SK-N-SH (cell line): ENCODE measurements at regions not wholly inside any gene's neighbourhood (a gene's known extent, or its start where the extent isn't known, plus 50 kb on each side); places are given as distances from the start of the nearest gene placed in this dataset.

Source experiments
- CTCF ChIA-PET: fragments of 300-600, 350-600 bp; formaldehyde crosslinking; extraction: SDS; loops from one replicate; lab custom pipeline; 2021; lab: Yijun Ruan, JAX
- POLR2A ChIA-PET: fragments of 350-600 bp; sonication (Branson Sonifier 250); formaldehyde crosslinking; extraction: SDS; loops from one replicate; lab custom pipeline; 2020; ENCODE audit warnings: antibody characterized with exemption, inconsistent platforms; lab: Yijun Ruan, JAX
- DNase-seq: peaks from one replicate; pipeline ENCODE4 v3.0.0; 2012
- H2AFZ ChIP-seq: fragments of 200-600 bp; sonication (generic); 2 replicates; pipeline ENCODE4 v1.8.1; 2016; ENCODE audit warnings: antibody characterized with exemption, mild to moderate bottlenecking, low read depth
- H3F3A ChIP-seq: fragments of 200-600 bp; sonication (generic); replicated peaks from 2 replicates; pipeline ENCODE3; 2016; ENCODE audit warnings: antibody characterized with exemption, mild to moderate bottlenecking; ENCODE audit not compliant: insufficient read depth
- H3K27ac ChIP-seq, 2 experiments: fragments of 200-500 bp in 1 of 2; fragments of 200-600 bp in 1 of 2; sonication (Bioruptor generic) in 1 of 2; sonication (generic), shearing (Covaris generic) in 1 of 2; 2 replicates each; pipeline versions ENCODE4 v1.5.1 to v1.6.1; 2014 to 2016; ENCODE audit warnings: low read depth in 2 of 2, inconsistent platforms in 1 of 2, low read length in 1 of 2, mild to moderate bottlenecking in 1 of 2, mixed read lengths in 1 of 2
- H3K27me3 ChIP-seq: fragments of 200-600 bp; sonication (generic), shearing (Covaris generic); 2 replicates; pipeline ENCODE4 v1.6.1; 2016; ENCODE audit warnings: mixed run types; ENCODE audit not compliant: insufficient read depth
- H3K36me3 ChIP-seq, 2 experiments: fragments of 200-500 bp in 1 of 2; fragments of 200-600 bp in 1 of 2; sonication (Bioruptor generic) in 1 of 2; sonication (generic) in 1 of 2; replicated peaks in 1 of 2; 2 replicates each; pipeline versions ENCODE3 to v1.5.1; 2014 to 2016; ENCODE audit warnings: low read length in 1 of 2, mild to moderate bottlenecking in 1 of 2; ENCODE audit not compliant: insufficient read depth in 2 of 2, control insufficient read depth in 1 of 2
- H3K4me1 ChIP-seq, 2 experiments: fragments of 200-500 bp in 1 of 2; fragments of 200-600 bp in 1 of 2; sonication (Bioruptor generic) in 1 of 2; sonication (generic), shearing (Covaris generic) in 1 of 2; 2 replicates each; pipeline versions ENCODE4 v1.5.1 to v1.6.1; 2014 to 2016; ENCODE audit warnings: low read depth in 1 of 2, low read length in 1 of 2, mixed run types in 1 of 2; ENCODE audit not compliant: insufficient read depth in 2 of 2, control insufficient read depth in 1 of 2
- H3K4me2 ChIP-seq: fragments of 200-600 bp; sonication (generic), shearing (Covaris generic); 2 replicates; pipeline ENCODE4 v1.6.1; 2017; ENCODE audit warnings: mixed run types
- H3K4me3 ChIP-seq, 2 experiments: fragments of 200-500 bp in 1 of 2; fragments of 200-600 bp in 1 of 2; sonication (Bioruptor generic) in 1 of 2; sonication (generic), shearing (Covaris generic) in 1 of 2; 2 replicates each; pipeline versions ENCODE4 v1.5.1 to v1.8.1; 2014 to 2016; ENCODE audit warnings: low read depth in 2 of 2, inconsistent platforms in 1 of 2, low read length in 1 of 2, mild to moderate bottlenecking in 1 of 2, mixed read lengths in 1 of 2, moderate library complexity in 1 of 2
- H3K79me2 ChIP-seq: fragments of 200-600 bp; sonication (generic); 2 replicates; pipeline ENCODE4 v1.8.1; 2017; ENCODE audit warnings: mild to moderate bottlenecking; ENCODE audit not compliant: insufficient read depth
- H3K9ac ChIP-seq: fragments of 200-600 bp; sonication (generic); 2 replicates; pipeline ENCODE4 v1.6.1; 2017; ENCODE audit warnings: mixed run types
- H3K9me2 ChIP-seq: fragments of 200-600 bp; sonication (generic); 2 replicates; pipeline ENCODE4 v1.6.1; 2017; ENCODE audit warnings: mixed run types
- H3K9me3 ChIP-seq: fragments of 200-600 bp; sonication (generic); 2 replicates; pipeline ENCODE4 v1.6.1; 2017; ENCODE audit warnings: mixed run types, mild to moderate bottlenecking, moderate library complexity
- H4K20me1 ChIP-seq: fragments of 200-600 bp; sonication (generic); 2 replicates; pipeline ENCODE4 v1.6.1; 2017; ENCODE audit warnings: mild to moderate bottlenecking, mixed run types; ENCODE audit not compliant: insufficient read depth
- EP300 ChIP-seq, 2 experiments: IDR thresholded peaks; 2 replicates each; pipeline versions ENCODE4 v1.4.0 to v1.6.1; 2012; ENCODE audit warnings: borderline replicate concordance in 1 of 2, low read depth in 1 of 2, low read length in 1 of 2
- EZH2phosphoT487 ChIP-seq: fragments of 200-600 bp; sonication (generic); IDR thresholded peaks from 2 replicates; pipeline ENCODE4 v1.6.1; 2017; ENCODE audit warnings: low read depth, mixed run types, mild to moderate bottlenecking, antibody characterized with exemption, moderate library complexity, borderline replicate concordance
- FOXJ3 ChIP-seq: sonication (generic); formaldehyde crosslinking; IDR thresholded peaks from 2 replicates; pipeline ENCODE4 v1.5.1; 2020; ENCODE audit warnings: mild to moderate bottlenecking, missing genetic modification reagents
- GABPA ChIP-seq: IDR thresholded peaks from 2 replicates; pipeline ENCODE4 v1.4.0; 2012; ENCODE audit warnings: low read depth, mild to moderate bottlenecking
- MXI1 ChIP-seq: IDR thresholded peaks from 2 replicates; pipeline ENCODE4 v1.6.1; 2012; ENCODE audit warnings: mild to moderate bottlenecking, low read depth, low read length, improper control_type of control experiment
- NFIC ChIP-seq: IDR thresholded peaks from 2 replicates; pipeline ENCODE4 v1.4.0; 2012; ENCODE audit warnings: borderline replicate concordance
- TAF1 ChIP-seq: IDR thresholded peaks from 2 replicates; pipeline ENCODE4 v1.6.1; 2012; ENCODE audit warnings: low read depth, mild to moderate bottlenecking, low read length, moderate library complexity, borderline replicate concordance
- WGBS: methylation state at CpG from one replicate; pipeline ENCODE4 v1.1.6; 2017; ENCODE audit warnings: low lambda C conversion rate; 5-methylcytosine and 5-hydroxymethylcytosine counted together
- TF ChIP-seq, protein P1 (sequence below): fragments of 200-600 bp; sonication (generic); IDR thresholded peaks from 2 replicates; pipeline ENCODE4 v1.6.1; 2017; ENCODE audit warnings: antibody characterized with exemption, mild to moderate bottlenecking, moderate library complexity
- TF ChIP-seq, protein P2 (sequence below): IDR thresholded peaks from 2 replicates; pipeline ENCODE4 v1.4.0; 2012; ENCODE audit warnings: low read depth
- TF ChIP-seq, protein P3 (sequence below): IDR thresholded peaks from 2 replicates; pipeline ENCODE4 v1.4.0; 2012; ENCODE audit warnings: low read depth, borderline replicate concordance

DNA sequence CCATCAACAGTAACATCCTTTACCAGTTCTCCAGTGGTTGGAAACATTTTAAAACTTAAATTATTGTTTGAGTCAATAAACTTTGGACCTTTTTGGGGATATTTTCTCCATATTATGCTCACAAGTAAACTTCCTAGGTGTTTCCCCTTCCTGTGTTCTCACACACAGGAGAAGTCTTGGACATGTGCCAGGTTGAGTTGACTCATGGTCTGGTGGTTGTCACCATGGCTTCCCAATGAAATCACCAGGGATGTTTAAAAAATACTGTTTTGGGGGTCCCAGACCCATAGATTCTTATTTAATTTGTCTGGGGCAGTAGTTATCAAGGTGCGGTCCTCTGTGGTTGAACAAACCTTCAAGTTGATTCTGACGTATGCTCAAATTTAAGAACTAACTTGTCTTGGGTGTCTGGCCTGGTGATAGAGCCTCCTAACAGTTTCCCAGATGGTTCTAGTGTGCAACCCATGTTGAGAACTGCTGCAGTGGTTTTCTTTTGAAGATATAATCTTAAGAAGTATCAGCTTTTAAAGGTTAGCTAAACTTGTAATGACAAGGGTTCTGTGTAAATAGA is 291.8 kb downstream of the EDEM1 start:
- TF ChIP-seq EZH2phosphoT487: no peak
- TF ChIP-seq MXI1: no peak
- TF ChIP-seq, protein P1, sequence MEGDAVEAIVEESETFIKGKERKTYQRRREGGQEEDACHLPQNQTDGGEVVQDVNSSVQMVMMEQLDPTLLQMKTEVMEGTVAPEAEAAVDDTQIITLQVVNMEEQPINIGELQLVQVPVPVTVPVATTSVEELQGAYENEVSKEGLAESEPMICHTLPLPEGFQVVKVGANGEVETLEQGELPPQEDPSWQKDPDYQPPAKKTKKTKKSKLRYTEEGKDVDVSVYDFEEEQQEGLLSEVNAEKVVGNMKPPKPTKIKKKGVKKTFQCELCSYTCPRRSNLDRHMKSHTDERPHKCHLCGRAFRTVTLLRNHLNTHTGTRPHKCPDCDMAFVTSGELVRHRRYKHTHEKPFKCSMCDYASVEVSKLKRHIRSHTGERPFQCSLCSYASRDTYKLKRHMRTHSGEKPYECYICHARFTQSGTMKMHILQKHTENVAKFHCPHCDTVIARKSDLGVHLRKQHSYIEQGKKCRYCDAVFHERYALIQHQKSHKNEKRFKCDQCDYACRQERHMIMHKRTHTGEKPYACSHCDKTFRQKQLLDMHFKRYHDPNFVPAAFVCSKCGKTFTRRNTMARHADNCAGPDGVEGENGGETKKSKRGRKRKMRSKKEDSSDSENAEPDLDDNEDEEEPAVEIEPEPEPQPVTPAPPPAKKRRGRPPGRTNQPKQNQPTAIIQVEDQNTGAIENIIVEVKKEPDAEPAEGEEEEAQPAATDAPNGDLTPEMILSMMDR: no peak
- no peak for TF ChIP-seq NFIC
- TF ChIP-seq, all 33 proteins: peak for 0
- Histone ChIP-seq H3K27ac (no peak overlapping the region), H3K27me3 (no peaks in the 10 kb centered on the region), H3K79me2 (no peaks in the 10 kb centered on the region), H3K9me2 (no peaks in the 10 kb centered on the region), H3K4me3 (no peak overlapping the region), H2AFZ (no peak overlapping the region), H3K9ac (no peak overlapping the region), H3K9me3 (no peaks in the 10 kb centered on the region), H3K4me1 (no peaks in the 10 kb centered on the region), H3F3A (no peaks in the 10 kb centered on the region), H3K36me3 (no peaks in the 10 kb centered on the region), H4K20me1 (no peaks in the 10 kb centered on the region), H3K4me2 (no peak overlapping the region)
- DNase-seq: no peak
- WGBS: 61% methylated on average over 2 of the region's 2 CpGs
- ChIA-PET CTCF (no interaction called here), POLR2A (no interaction called here)

DNA sequence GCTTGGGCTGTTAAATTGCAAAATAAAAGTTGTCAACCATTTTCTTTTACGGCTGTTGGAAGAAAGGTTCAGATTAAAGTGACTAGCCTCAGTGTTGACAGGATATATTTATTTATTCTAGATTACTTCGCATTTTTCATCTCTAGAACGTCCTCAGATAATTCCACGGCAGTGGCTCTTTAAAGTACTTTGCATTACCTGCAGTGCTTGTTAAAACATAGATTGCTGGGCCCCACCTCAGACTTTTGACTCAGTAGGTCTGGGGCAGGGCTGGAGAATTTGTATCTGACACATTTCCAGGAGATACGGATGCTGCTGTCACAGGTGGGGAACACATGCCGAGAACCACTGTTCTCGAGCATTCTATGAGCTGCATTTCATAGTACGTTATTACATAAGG is 292.7 kb downstream of the EDEM1 start:
- Histone ChIP-seq H3K4me3 (no peak overlapping the region), H3K9me2 (no peaks in the 10 kb centered on the region), H3K36me3 (no peaks in the 10 kb centered on the region), H3K4me2 (no peak overlapping the region), H3K9me3 (no peaks in the 10 kb centered on the region), H2AFZ (no peak overlapping the region), H3K27me3 (no peaks in the 10 kb centered on the region), H3K79me2 (no peaks in the 10 kb centered on the region), H3F3A (no peaks in the 10 kb centered on the region), H3K9ac (no peak overlapping the region), H3K4me1 (no peaks in the 10 kb centered on the region), H4K20me1 (no peaks in the 10 kb centered on the region), H3K27ac (no peak overlapping the region)
- POLR2A ChIA-PET: no interaction called here
- 9% methylated on average over 8 of the region's 8 CpGs for whole genome bisulfite sequencing
- CTCF ChIA-PET: no interaction called here
- DNase-seq: no peak
- TF ChIP-seq GABPA (no peak), FOXJ3 (no peak), EP300 (IDR thresholded peaks at IDR 0.05; ENCODE audit: borderline replicate concordance in 1 of 2, low read depth in 1 of 2, low read length in 1 of 2) (no peak), TAF1 (no peak)
- TF ChIP-seq, protein P2, sequence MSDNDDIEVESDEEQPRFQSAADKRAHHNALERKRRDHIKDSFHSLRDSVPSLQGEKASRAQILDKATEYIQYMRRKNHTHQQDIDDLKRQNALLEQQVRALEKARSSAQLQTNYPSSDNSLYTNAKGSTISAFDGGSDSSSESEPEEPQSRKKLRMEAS: no peak
- TF ChIP-seq, protein P3, sequence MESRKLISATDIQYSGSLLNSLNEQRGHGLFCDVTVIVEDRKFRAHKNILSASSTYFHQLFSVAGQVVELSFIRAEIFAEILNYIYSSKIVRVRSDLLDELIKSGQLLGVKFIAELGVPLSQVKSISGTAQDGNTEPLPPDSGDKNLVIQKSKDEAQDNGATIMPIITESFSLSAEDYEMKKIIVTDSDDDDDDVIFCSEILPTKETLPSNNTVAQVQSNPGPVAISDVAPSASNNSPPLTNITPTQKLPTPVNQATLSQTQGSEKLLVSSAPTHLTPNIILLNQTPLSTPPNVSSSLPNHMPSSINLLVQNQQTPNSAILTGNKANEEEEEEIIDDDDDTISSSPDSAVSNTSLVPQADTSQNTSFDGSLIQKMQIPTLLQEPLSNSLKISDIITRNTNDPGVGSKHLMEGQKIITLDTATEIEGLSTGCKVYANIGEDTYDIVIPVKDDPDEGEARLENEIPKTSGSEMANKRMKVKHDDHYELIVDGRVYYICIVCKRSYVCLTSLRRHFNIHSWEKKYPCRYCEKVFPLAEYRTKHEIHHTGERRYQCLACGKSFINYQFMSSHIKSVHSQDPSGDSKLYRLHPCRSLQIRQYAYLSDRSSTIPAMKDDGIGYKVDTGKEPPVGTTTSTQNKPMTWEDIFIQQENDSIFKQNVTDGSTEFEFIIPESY: no peak
